BE2C (cell line): ENCODE measurements at regions not wholly inside any gene's neighbourhood (a gene's known extent, or its start where the extent isn't known, plus 50 kb on each side); places are given as distances from the start of the nearest gene placed in this dataset.
"Not testable (repeated sequence)": the region's sequence is repeated elsewhere in the genome, so short reads cannot be mapped to it uniquely, and the experiment has no call there.

ENCODE experiments used
- DNase-seq: peaks from one replicate; pipeline ENCODE4 v3.0.0-alpha.2; 2020
- H3K27me3 ChIP-seq: fragments of 250-450 bp; sonication (Bioruptor Pico); 2 replicates; pipeline ENCODE4 v1.5.1; 2020; ENCODE audit warnings: mild to moderate bottlenecking
- H3K36me3 ChIP-seq: fragments of 250-450 bp; sonication (Bioruptor Pico); 2 replicates; pipeline ENCODE4 v1.5.1; 2020; ENCODE audit warnings: mild to moderate bottlenecking
- H3K4me1 ChIP-seq: fragments of 250-450 bp; sonication (Bioruptor Pico); 2 replicates; pipeline ENCODE4 v1.5.1; 2020
- H3K4me3 ChIP-seq: 2 replicates; pipeline ENCODE4 v1.5.1; 2011; ENCODE audit warnings: low read depth, low read length
- H3K9me3 ChIP-seq: fragments of 250-450 bp; sonication (Bioruptor Pico); 2 replicates; pipeline ENCODE4 v1.5.1; 2020
- CTCF ChIP-seq: IDR thresholded peaks from 2 replicates; pipeline ENCODE4 v1.5.1; 2012; ENCODE audit warnings: mild to moderate bottlenecking, low read depth, low read length

GRCh38 chr16:13333336-13333735 is 431.9 kb downstream of the SHISA9 start:
- Histone ChIP-seq H3K27me3 (no peaks in the 10 kb centered on the region), H3K36me3 (no peaks in the 10 kb centered on the region), H3K9me3 (no peaks in the 10 kb centered on the region; the same call in 1 of the 2 replicates), H3K4me3 (no peak overlapping the region), H3K4me1 (no peaks in the 10 kb centered on the region)
- no peak for TF ChIP-seq CTCF
- DNase-seq = no peak

GRCh38 chr16:13335879-13336278 is 434.5 kb downstream of the SHISA9 start:
- Histone ChIP-seq H3K9me3 (no peaks in the 10 kb centered on the region), H3K36me3 (no peaks in the 10 kb centered on the region), H3K27me3 (no peaks in the 10 kb centered on the region), H3K4me3 (no peak overlapping the region), H3K4me1 (no peaks in the 10 kb centered on the region)
- no peak for DNase-seq
- TF ChIP-seq CTCF = no peak

- no peaks in the 10 kb centered on the region for H3K36me3 ChIP-seq
- no peaks in the 10 kb centered on the region for H3K9me3 ChIP-seq
- no peak for TF ChIP-seq CTCF
- no peak overlapping the region for H3K4me3 ChIP-seq
- H3K4me1 ChIP-seq = no peaks in the 10 kb centered on the region
- DNase-seq = no peak
- H3K27me3 ChIP-seq = no peaks in the 10 kb centered on the region
Measured at GRCh38 chr16:13336335-13336734, 434.9 kb downstream of the SHISA9 start.

- DNase-seq, H3K4me3 ChIP-seq, H3K4me1 ChIP-seq: not testable (repeated sequence)
Measured at GRCh38 chr16:13336907-13337881, 435.8 kb downstream of the SHISA9 start.

GRCh38 chr16:13338044-13338443 is 436.6 kb downstream of the SHISA9 start:
- DNase-seq = no peak
- no peak for TF ChIP-seq CTCF
- H3K36me3 ChIP-seq = no peaks in the 10 kb centered on the region
- no peaks in the 10 kb centered on the region for H3K27me3 ChIP-seq
- no peak overlapping the region for H3K4me3 ChIP-seq
- H3K4me1 ChIP-seq = no peaks in the 10 kb centered on the region
- no peaks in the 10 kb centered on the region for H3K9me3 ChIP-seq

More at GRCh38 chr16:13336907-13337881, 435.8 kb downstream of the SHISA9 start:
- not testable (repeated sequence) for H3K9me3 ChIP-seq, H3K36me3 ChIP-seq, H3K27me3 ChIP-seq

GRCh38 chr16:13342675-13343074 is 441.3 kb downstream of the SHISA9 start:
- Histone ChIP-seq H3K27me3 (no peaks in the 10 kb centered on the region), H3K4me3 (no peak overlapping the region), H3K9me3 (no peaks in the 10 kb centered on the region), H3K4me1 (no peaks in the 10 kb centered on the region), H3K36me3 (no peaks in the 10 kb centered on the region)
- TF ChIP-seq CTCF = no peak
- DNase-seq = no peak
